SK-MEL-5 (cell line): ENCODE measurements at regions not wholly inside any gene's neighbourhood (a gene's known extent, or its start where the extent isn't known, plus 50 kb on each side); places are given as distances from the start of the nearest gene placed in this dataset.
A peak's percentile ranks its signal among the peaks of the same experiment; 100 is the strongest.

ENCODE experiments used
- DNase-seq: peaks from one replicate; pipeline ENCODE4 v3.0.0-alpha.2; 2016; ENCODE audit warnings: low read depth, low spot score
- in situ Hi-C: cut with HindIII; loops from 2 replicates; pipeline ENCODE4 v1.10.0; 2016; ENCODE audit warnings: low sequenced_read_pairs, high pct_unique_total_duplicates, low pct_unique_long_range_greater_than_20kb

DNA sequence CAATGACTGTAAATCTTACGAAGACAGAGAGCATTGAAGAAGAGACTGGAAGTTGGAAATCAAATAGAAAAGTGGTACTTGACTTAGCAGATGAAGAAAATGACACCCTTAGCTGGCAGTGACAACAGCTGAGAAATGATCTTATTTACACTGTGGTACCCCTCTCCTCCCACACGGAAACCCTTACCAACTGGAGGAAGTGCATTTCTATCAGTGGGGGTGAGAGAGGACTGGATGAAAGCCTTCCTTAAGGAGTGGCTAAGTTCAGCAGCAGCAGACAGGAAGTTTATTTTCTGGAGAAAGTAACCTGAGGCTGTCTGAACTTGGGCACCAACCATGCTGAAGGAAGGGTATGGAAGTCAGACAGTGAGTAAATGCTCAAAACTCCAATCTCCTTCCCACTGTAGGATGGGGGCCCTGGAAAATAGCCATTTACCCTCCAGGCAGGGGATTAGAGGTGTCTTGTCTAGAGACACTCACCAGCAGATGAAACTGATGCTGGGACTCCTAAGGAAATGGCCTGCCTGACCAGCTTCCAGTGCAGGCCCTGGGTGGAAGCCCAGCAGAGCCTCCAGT, 160.2 kb upstream of the NCK2 start:
- no peak for DNase-seq
- in situ Hi-C loops, result no loop called here

DNA sequence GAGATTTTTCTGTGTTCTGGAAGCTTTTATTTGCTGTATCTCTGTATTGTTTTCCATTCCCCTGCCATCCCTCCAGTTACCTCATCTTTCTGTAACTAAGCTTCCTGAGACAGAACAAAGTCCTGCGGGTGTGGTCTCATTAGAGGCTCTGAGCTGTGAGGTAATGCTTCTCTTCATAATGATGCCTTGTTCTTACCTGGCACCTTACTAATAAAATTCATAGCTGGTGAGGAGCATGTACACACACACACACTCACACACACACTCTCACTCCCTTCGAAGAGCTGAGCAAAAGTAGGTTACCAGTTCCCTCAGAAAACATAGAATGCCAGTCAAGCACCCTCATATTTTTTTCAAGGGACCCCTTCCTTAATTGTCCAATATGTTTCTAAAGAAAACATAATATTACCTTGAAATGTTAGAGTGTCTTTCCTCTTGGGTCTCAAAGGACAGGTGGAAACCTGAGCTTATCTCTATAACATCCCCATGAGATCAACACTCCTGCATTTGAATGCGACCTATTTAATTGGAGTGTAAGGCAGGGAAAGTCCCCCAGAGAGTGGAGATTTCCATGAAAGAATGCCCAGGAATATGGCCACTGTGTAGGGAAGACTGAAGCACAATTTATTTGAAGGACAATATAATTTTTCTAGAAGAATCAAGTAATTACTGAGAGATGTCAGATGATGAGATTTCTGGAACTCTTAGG, 161.6 kb upstream of the NCK2 start:
- in situ Hi-C loops, result no loop called here
- no peak for DNase-seq

GRCh38 chr2:105581555-105581944, 163.2 kb upstream of the NCK2 start:
- in situ Hi-C loops, result no loop called here
- DNase-seq, result no peak

GRCh38 chr2:105580870-105581554, 163.7 kb upstream of the NCK2 start:
- DNase-seq, result no peak
- in situ Hi-C loops, result no loop called here

DNA sequence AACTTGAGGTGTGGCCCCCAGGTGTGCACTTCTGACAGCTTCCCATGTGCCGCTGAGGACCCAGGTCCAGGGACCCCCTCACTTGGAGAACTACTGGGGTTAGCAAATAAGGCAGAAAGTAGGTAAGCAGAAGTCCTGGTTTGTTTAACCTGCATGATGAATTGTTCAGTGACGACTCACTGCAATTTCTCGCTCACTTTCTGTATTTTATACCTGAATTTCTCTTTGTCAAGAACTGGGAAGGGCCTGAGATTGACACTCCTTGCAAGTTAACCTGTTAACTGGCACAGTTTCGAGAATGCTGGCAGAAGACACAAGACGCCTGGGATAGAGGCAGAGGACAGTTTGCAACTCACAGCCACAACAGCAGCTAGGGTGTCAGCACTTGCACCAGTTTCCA, 164.5 kb upstream of the NCK2 start:
- in situ Hi-C loops, result no loop called here
- no peak for DNase-seq

GRCh38 chr2:105578166-105578565, 166.5 kb upstream of the NCK2 start:
- in situ Hi-C loops, result no loop called here
- no peak for DNase-seq

GRCh38 chr2:105577762-105578161, 166.9 kb upstream of the NCK2 start:
- in situ Hi-C loops, result no loop called here

DNA sequence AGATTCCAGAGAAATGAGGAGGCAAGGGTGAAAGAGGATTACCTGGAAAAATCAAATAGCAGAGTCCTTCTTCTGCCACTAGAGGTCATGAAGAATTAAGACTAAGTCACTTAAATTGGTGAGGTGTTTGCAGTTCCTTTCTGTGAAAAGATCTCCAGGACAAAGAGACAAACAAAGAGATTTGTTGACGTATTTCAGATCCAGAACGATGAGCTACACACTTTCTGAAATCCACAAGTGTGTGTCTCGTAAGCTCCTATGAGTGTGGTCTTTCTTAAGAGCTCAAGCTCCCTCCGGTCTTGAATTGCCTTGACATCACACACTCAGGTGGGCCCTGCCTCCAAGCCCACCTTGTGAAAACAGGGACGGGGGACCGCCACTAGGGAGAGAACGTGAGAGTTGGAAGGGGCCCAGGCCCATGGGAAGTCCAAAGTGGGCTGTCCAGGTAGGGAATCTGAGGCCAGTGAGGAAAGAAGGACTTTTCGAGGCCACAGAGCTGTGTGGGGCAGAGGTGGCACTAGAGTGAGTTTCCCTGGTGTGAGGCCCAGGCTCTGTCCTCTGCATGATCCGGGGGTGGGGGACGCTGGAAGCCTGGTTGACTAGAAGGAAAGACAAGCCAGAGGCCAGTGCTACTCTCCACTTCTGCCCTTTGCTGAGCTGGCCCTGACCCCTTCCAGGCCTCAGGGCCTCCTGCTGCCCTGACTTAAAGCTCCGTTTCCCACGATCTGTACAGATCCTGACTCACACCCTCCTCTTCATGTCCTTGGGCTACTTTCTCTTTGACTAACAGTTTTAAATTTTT, 168.1 kb upstream of the NCK2 start:
- in situ Hi-C loops, result no loop called here
- peak; percentile 78 for DNase-seq

More at GRCh38 chr2:105577762-105578161, 166.9 kb upstream of the NCK2 start:
- no peak for DNase-seq

- in situ Hi-C loops, result no loop called here
Observed at GRCh38 chr2:105576050-105576439, 168.7 kb upstream of the NCK2 start.

GRCh38 chr2:105575499-105576025, 169.2 kb upstream of the NCK2 start:
- no peak for DNase-seq
- in situ Hi-C loops, result no loop called here

More at GRCh38 chr2:105576050-105576439, 168.7 kb upstream of the NCK2 start:
- DNase-seq, result no peak

DNA sequence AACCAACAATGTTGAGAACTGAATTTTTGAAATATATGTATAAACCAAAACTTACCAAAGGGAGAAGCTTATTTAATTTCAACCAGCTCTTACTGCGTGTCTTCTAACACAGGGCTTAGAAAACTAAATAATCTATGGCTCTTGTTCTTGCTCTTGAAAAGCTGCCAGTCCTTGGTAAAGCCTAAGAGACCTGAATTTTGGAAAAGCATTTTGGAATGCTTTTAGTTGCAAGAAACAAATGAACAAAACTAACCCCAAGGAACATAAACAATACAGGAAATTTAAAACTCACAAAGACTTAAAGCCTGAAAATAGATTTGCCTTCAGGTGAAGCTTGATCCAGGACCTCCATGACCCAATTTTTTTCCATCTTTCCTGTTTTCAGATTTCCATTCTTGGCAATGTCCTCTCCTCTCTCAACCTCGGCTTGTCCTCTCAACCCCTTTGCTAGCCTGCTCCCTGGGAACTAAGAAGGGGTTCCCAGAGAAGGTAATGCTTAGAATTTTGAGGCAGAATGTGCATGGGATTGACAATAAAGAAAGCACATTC, 169.8 kb upstream of the NCK2 start:
- in situ Hi-C loops, result no loop called here
- no peak for DNase-seq

DNA sequence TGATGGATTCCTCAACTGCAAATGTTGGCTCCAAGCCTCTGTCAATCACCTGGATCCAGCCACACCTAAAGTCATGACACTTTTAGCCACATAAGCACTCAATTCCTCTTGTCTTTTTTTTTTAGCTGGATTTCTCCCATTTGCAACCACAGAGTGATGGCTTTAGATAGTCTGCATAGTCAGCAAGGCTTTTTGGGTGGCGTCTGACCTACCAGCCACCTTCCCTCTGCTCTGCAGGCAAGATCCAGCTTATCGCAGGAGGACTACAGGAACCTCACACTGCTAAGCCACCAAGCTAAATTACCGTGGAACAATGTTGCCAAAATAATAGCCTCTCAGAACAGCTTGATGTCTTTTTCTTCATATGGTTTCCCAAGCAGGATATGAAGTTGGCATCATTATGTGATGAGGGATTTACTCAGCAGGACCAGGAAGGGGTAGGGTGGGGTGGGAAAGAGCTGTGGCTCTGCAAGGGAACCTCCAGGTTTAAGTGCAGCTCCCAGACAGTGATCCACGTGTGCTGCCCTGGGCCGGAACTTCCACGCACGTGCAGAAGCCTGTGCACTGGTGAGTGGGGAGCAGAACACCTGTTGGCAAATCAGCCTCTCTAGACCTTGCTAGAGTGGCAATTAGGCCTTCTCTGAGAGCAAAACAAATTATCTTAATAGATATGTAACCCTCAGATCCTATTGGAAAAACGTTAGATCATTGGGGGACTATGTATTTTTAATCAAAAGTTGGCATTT, 170.6 kb upstream of the NCK2 start:
- no peak for DNase-seq
- in situ Hi-C loops, result no loop called here

DNA sequence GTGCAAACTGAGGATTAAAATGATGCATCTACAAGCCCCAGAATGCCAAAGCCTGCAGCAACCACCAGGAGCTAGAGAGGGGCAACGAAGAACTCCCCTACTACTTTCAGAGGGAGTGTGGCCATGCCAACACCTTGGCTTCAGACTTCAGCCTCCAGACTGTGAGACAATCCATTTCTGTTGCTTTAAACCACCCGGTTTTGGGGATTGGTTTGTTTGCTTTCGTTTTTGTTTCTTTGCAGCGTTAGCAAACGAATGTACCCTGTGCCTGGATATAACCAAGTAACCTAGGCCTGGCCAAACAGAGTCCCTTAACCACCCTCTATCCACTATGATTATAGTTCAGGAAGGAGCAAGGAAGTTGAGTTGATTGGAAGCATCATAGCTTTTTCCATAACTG, 171.2 kb upstream of the NCK2 start:
- no peak for DNase-seq

DNA sequence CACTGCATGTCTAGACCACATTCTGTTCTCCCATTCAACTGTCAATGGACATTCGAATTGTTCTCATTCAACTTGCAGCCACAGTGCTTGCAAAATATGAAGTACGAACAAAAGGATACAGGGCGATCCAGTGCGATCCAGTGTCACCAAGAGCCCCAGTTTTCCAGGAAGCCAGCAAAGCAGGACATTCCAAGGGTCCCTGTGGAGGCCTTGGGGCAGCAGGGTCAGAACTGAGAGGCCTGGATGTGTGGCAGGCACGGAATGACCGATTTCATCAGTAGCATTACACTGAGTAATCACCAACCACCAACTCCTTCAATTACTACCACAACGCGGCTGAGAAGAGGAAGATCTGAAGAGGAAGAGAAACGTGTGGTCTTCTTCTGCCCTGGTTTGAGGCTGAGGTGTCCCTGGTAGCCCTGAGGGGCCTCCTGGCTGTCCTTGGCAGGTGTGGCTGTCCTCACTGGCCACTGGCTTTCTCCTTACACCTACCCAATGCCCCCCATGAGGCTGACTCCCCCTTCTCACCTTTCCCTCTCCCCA, 172.7 kb upstream of the FHL2 start:
- DNase-seq, result no peak
- in situ Hi-C loops, result no loop called here

More for the DNA sequence above, 171.2 kb upstream of the NCK2 start:
- in situ Hi-C loops, result no loop called here

DNA sequence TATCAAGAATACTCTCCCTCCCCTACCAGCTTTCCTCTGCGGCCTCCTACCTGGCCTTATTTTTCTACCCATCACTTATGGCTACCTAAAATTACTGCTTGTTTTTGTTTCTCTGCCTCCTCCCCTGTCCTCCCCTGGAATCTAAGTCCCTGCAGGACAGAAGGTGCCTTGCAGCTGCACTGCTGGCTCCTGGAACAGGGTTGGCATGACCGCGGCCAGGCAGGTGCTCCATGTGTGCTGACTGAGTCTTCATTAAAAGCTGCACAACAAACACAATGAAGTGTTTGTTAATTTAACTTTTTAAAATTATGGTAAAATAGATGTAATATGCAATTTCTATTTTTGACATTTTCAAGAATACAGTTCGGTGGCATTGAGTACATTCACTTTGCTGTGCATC, 171.9 kb upstream of the FHL2 start:
- DNase-seq, result no peak
- in situ Hi-C loops, result no loop called here

GRCh38 chr2:105570326-105570725, 171.5 kb upstream of the FHL2 start:
- in situ Hi-C loops, result no loop called here
- no peak for DNase-seq

DNA sequence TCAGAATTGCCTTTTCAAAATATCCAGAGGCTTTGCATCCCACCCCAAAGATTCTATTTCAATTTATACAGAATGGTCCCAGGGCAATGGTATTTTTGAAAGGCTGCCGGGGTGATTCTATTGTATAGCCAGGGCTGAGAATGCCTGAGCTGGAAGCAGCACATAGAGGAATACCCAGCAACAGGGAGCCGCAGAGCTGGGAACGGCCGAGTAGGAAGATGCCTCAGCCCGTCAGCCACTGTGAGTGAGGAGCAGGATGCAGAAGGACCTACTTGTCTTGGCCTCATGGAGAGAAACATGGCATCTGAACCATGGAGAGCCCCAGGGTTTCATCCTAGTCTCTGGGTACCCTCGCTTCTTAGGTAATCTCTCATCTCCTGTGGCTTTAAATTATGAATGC, 170.8 kb upstream of the FHL2 start:
- no peak for DNase-seq
- in situ Hi-C loops, result no loop called here
